Mucosa of descending colon (tissue), 3 donors: ENCODE measurements at regions not wholly inside any gene's neighbourhood (a gene's known extent, or its start where the extent isn't known, plus 50 kb on each side); places are given as distances from the start of the nearest gene placed in this dataset.

Experiments used
- ATAC-seq: fragments of 200-7000 bp; cut with Tn5 transposase; one replicate; pipeline ENCODE4 v1.9.1; 2020; ENCODE audit warnings: mild to moderate bottlenecking, moderate library complexity
- DNase-seq, 3 donors: peaks; one replicate each; pipeline ENCODE4 v3.0.0-alpha.2; 2020
- H3K36me3 ChIP-seq: fragments of 200-600 bp; one replicate; pipeline ENCODE4 v1.8.0; 2021; ENCODE audit warnings: low read depth, mild to moderate bottlenecking
- H3K4me1 ChIP-seq: fragments of 200-600 bp; one replicate; pipeline ENCODE4 v1.8.0; 2021; ENCODE audit warnings: low read depth, mild to moderate bottlenecking
- H3K4me3 ChIP-seq: fragments of 200-600 bp; one replicate; pipeline ENCODE4 v1.8.0; 2021; ENCODE audit warnings: mild to moderate bottlenecking
- H3K9me3 ChIP-seq: fragments of 200-600 bp; one replicate; pipeline ENCODE4 v1.8.0; 2021; ENCODE audit warnings: mild to moderate bottlenecking
- intact Hi-C, 2 donors: fragments of 100-400 bp; cut with DNase I in 1 of 2; cut with micrococcal nuclease in 1 of 2; formaldehyde crosslinking; loops; one replicate each; pipeline versions ENCODE4 v1.11.0 to v1.11.1; 2022; cut with DNase I, micrococcal nuclease
- TF ChIP-seq, protein P1 (sequence below): fragments of 200-600 bp; IDR thresholded peaks from one replicate; pipeline ENCODE4 v1.8.0; 2022; ENCODE audit warnings: antibody characterized with exemption, mild to moderate bottlenecking
- donor health status: DM: no; HTN: no; CAD: no; lungs with moderate emphysema.
- donor health status: DM: no; HTN: no; CAD: no.
- donor health status: DM: no; HTN: yes; CAD: no.

DNA sequence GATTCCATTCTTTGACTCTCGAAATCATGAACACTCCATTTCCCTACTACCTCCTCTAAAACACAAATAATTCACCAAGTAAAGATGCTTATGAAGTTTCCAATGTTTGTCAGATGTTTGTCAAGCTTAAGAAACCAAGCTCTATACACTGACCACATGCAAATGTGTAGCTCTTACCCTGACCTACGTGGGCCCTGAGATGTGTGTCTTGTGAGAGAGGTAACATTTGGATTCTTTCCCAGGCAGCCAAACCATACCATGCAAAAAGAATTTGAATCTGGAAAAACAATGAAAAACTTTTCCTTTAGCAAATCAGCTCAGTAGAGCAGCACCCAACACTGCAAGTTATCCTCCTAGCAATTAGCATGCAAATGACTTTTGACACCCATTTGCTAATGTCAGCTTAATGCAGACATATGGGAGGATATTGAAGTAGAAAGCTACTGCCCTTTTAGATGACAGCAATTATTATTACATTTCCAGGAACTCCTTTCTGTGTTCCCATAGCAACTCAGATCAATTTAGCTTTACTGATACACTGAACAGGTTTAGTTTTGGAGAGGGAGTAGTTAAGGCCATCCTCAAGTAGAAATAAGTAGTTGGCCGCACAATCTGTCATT is 83.2 kb upstream of the RGS4 start:
- TF ChIP-seq, protein P1, sequence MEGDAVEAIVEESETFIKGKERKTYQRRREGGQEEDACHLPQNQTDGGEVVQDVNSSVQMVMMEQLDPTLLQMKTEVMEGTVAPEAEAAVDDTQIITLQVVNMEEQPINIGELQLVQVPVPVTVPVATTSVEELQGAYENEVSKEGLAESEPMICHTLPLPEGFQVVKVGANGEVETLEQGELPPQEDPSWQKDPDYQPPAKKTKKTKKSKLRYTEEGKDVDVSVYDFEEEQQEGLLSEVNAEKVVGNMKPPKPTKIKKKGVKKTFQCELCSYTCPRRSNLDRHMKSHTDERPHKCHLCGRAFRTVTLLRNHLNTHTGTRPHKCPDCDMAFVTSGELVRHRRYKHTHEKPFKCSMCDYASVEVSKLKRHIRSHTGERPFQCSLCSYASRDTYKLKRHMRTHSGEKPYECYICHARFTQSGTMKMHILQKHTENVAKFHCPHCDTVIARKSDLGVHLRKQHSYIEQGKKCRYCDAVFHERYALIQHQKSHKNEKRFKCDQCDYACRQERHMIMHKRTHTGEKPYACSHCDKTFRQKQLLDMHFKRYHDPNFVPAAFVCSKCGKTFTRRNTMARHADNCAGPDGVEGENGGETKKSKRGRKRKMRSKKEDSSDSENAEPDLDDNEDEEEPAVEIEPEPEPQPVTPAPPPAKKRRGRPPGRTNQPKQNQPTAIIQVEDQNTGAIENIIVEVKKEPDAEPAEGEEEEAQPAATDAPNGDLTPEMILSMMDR = no peak
- DNase-seq (no peak), ATAC-seq (no peak)
- Histone ChIP-seq H3K4me3 (no peak overlapping the region), H3K4me1 (no peaks in the 10 kb centered on the region), H3K36me3 (no peaks in the 10 kb centered on the region), H3K9me3 (no peaks in the 10 kb centered on the region)
- intact Hi-C loops = no loop called here

GRCh38 chr1:162984699-162985098 is 84.5 kb upstream of the RGS4 start:
- Histone ChIP-seq H3K4me3 (no peak overlapping the region), H3K9me3 (no peaks in the 10 kb centered on the region), H3K4me1 (no peaks in the 10 kb centered on the region), H3K36me3 (no peaks in the 10 kb centered on the region)
- TF ChIP-seq, protein P1 = no peak
- ATAC-seq = no peak
- DNase-seq = no peak
- intact Hi-C loops = no loop called here

GRCh38 chr1:162983671-162984425 is 85.3 kb upstream of the RGS4 start:
- intact Hi-C loops = no loop called here
- Histone ChIP-seq H3K4me3 (no peak overlapping the region), H3K4me1 (no peaks in the 10 kb centered on the region), H3K9me3 (no peaks in the 10 kb centered on the region), H3K36me3 (no peaks in the 10 kb centered on the region)
- ATAC-seq (no peak), DNase-seq (no peak)
- TF ChIP-seq, protein P1 = no peak

DNA sequence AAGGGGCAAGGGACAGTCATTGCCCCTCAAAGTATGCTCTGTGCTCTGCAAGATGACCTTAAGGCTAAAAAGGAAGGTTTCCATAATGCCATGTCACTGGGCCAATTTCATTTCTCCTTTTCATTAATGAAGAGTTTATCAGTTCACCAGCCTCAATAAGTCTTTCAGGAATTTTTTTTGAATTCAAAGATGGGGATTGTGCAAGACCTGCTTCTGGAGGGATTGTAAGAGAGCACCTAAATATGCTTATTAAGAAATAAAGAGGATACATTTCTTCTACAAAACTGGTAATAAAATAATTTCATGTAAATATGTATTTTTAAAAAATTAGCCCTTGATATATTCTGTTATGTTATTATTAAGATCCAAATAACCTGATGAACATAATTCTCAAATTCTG is 86.8 kb upstream of the RGS4 start:
- intact Hi-C loops = no loop called here
- H3K4me1 ChIP-seq = no peaks in the 10 kb centered on the region
- H3K9me3 ChIP-seq = no peaks in the 10 kb centered on the region
- H3K4me3 ChIP-seq = no peak overlapping the region
- no peaks in the 10 kb centered on the region for H3K36me3 ChIP-seq
- no peak for DNase-seq
- TF ChIP-seq, protein P1 = no peak
- no peak for ATAC-seq

DNA sequence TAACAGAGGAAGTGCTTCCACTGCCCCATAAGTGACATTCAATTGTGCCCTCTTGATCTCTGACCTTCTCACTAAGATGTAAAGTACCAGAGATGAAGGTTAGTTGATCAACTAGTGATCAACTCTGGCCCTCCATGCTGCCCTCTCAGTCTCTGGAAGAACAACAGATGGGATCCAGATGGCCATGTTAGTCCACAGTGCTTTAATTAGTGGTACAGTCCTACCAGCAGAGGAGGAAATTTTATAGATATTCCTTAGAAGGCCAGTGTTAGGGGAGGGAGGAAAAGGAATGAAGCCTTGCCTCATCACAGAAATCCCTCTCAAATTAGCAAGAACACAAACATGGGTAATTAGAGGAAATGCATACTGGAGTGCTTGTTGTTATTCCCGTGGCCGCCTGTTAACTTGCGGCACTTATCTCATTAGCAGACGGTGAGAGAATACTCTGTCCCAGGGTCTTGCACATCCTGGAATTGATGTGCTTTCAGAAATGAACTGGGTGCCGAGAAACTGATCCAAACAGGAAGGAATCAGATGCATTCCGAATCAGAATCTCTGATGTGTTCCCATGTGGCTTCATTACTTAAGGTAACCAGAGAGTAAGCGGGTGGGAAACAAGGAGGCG is 91.1 kb upstream of the RGS4 start:
- Histone ChIP-seq H3K4me1 (no peaks in the 10 kb centered on the region), H3K9me3 (no peaks in the 10 kb centered on the region), H3K36me3 (no peaks in the 10 kb centered on the region), H3K4me3 (no peak overlapping the region)
- TF ChIP-seq, protein P1 = no peak
- ATAC-seq = no peak
- DNase-seq = no peak
- intact Hi-C loops = no loop called here
